H1 (cell line): ENCODE measurements at regions not wholly inside any gene's neighbourhood (a gene's known extent, or its start where the extent isn't known, plus 50 kb on each side); places are given as distances from the start of the nearest gene placed in this dataset.
"Not testable (repeated sequence)": the region's sequence is repeated elsewhere in the genome, so short reads cannot be mapped to it uniquely, and the experiment has no call there.

Source experiments
- CTCF ChIA-PET: fragments of 300-600 bp; sonication (Branson Sonifier 250); formaldehyde crosslinking; loops from one replicate; lab custom pipeline; 2021; ENCODE audit not compliant: partially characterized antibody; lab: Charles Lee
- POLR2A ChIA-PET: fragments of 300-600 bp; sonication (Branson Sonifier 250); formaldehyde crosslinking; loops from one replicate; lab custom pipeline; 2021; ENCODE audit warnings: inconsistent platforms; ENCODE audit not compliant: partially characterized antibody; lab: Charles Lee
- DNase-seq, 2 experiments: peaks; one replicate each; pipeline versions ENCODE4 v3.0.0 to v3.0.0-alpha.2; 2010 to 2022; ENCODE audit warnings: low spot score in 2 of 2, low read depth in 1 of 2, mixed read lengths in 1 of 2
- FAIRE-seq: peaks from 2 replicates; lab custom pipeline; 2011; peaks lifted over from hg19 to GRCh38; lab: Jason Lieb, UNC
- H2AFZ ChIP-seq: 2 replicates; pipeline ENCODE4 v1.8.1; 2012; ENCODE audit warnings: low read length, inconsistent platforms
- H2AK5ac ChIP-seq: 2 replicates; pipeline ENCODE4 v1.6.1; 2013; ENCODE audit warnings: low read depth, low read length
- H2BK120ac ChIP-seq: replicated peaks from 2 replicates; pipeline ENCODE3; 2013; ENCODE audit warnings: low read depth, low read length, inconsistent platforms
- H2BK12ac ChIP-seq: 2 replicates; pipeline ENCODE4 v1.6.1; 2013; ENCODE audit warnings: low read depth, low read length
- H2BK15ac ChIP-seq: 2 replicates; pipeline ENCODE4 v1.6.1; 2013; ENCODE audit warnings: low read length
- H2BK20ac ChIP-seq: 2 replicates; pipeline ENCODE4 v1.6.1; 2013; ENCODE audit warnings: low read length
- H2BK5ac ChIP-seq: 2 replicates; pipeline ENCODE4 v1.6.1; 2013; ENCODE audit warnings: low read depth, low read length
- H3K14ac ChIP-seq: 2 replicates; pipeline ENCODE4 v1.6.1; 2013; ENCODE audit warnings: inconsistent platforms; ENCODE audit not compliant: insufficient read length
- H3K18ac ChIP-seq: 2 replicates; pipeline ENCODE4 v1.6.1; 2013; ENCODE audit warnings: low read length; ENCODE audit errors: extremely low read depth
- H3K23ac ChIP-seq: 2 replicates; pipeline ENCODE4 v1.6.1; 2013; ENCODE audit warnings: inconsistent platforms; ENCODE audit not compliant: insufficient read length
- H3K23me2 ChIP-seq: 2 replicates; pipeline ENCODE4 v1.6.1; 2013; ENCODE audit warnings: low read depth, low read length
- H3K27ac ChIP-seq: 2 replicates; pipeline ENCODE4 v1.6.1; 2011; ENCODE audit warnings: low read depth, low read length, inconsistent platforms
- H3K27me3 ChIP-seq, 4 experiments: replicated peaks in 1 of 4; 1 replicate in 1 of 4; 2 replicates in 3 of 4; pipeline versions ENCODE4 v1.6.1 to v1.8.1; 2011 to 2013; ENCODE audit warnings: low read length in 3 of 4, mild to moderate bottlenecking in 3 of 4, inconsistent platforms in 2 of 4, mixed read lengths in 2 of 4, moderate library complexity in 1 of 4; ENCODE audit not compliant: control insufficient read depth in 3 of 4, insufficient read depth in 3 of 4; ENCODE audit errors: extremely low read depth in 1 of 4
- H3K36me3 ChIP-seq, 4 experiments: 2 replicates each; pipeline versions ENCODE4 v1.6.1 to v1.8.1; 2011 to 2013; ENCODE audit warnings: mild to moderate bottlenecking in 4 of 4, low read length in 3 of 4, moderate library complexity in 2 of 4, control low read depth in 1 of 4, inconsistent platforms in 1 of 4; ENCODE audit not compliant: insufficient read depth in 4 of 4, control insufficient read depth in 2 of 4
- H3K4ac ChIP-seq: replicated peaks from 2 replicates; pipeline ENCODE3; 2013; ENCODE audit warnings: low read length, low read depth, mixed read lengths, inconsistent platforms; ENCODE audit not compliant: insufficient read length
- H3K4me1 ChIP-seq, 4 experiments: replicated peaks in 1 of 4; 1 replicate in 1 of 4; 2 replicates in 3 of 4; pipeline versions ENCODE4 v1.6.1 to v1.8.1; 2011 to 2013; ENCODE audit warnings: low read length in 3 of 4, inconsistent platforms in 2 of 4, mixed read lengths in 1 of 4; ENCODE audit not compliant: insufficient read depth in 4 of 4, control insufficient read depth in 3 of 4
- H3K4me2 ChIP-seq, 2 experiments: 2 replicates each; pipeline versions ENCODE4 v1.6.1 to v1.8.1; 2011 to 2013; ENCODE audit warnings: low read depth in 2 of 2, low read length in 2 of 2, control low read depth in 1 of 2, inconsistent platforms in 1 of 2, mild to moderate bottlenecking in 1 of 2; ENCODE audit not compliant: insufficient read depth in 1 of 2
- H3K4me3 ChIP-seq, 4 experiments: fragments of 200-600, 300-600 bp in 1 of 4; sonication (generic), shearing (Covaris generic), sonication (Bioruptor Twin) in 1 of 4; 2 replicates each; pipeline versions ENCODE4 v1.5.1 to v1.8.1; 2011 to 2016; ENCODE audit warnings: low read length in 4 of 4, low read depth in 3 of 4, control low read depth in 2 of 4, inconsistent platforms in 2 of 4, mild to moderate bottlenecking in 2 of 4, mixed read lengths in 1 of 4, moderate library complexity in 1 of 4; ENCODE audit not compliant: insufficient read depth in 2 of 4; ENCODE audit errors: extremely low read depth in 1 of 4
- H3K56ac ChIP-seq: replicated peaks from 2 replicates; pipeline ENCODE3; 2013; ENCODE audit warnings: low read depth, mild to moderate bottlenecking, mixed read lengths, low read length, inconsistent platforms; ENCODE audit not compliant: insufficient read length
- H3K79me1 ChIP-seq: 2 replicates; pipeline ENCODE4 v1.6.1; 2013; ENCODE audit warnings: low read depth, low read length, control low read depth
- H3K79me2 ChIP-seq, 2 experiments: 2 replicates each; pipeline versions ENCODE4 v1.6.1 to v1.8.1; 2012 to 2013; ENCODE audit warnings: low read length in 2 of 2, mild to moderate bottlenecking in 2 of 2, inconsistent platforms in 1 of 2; ENCODE audit not compliant: insufficient read depth in 2 of 2, control insufficient read depth in 1 of 2
- H3K9ac ChIP-seq, 4 experiments: replicated peaks in 1 of 4; 1 replicate in 1 of 4; 2 replicates in 3 of 4; pipeline versions ENCODE4 v1.6.1 to v1.8.1; 2011 to 2013; ENCODE audit warnings: low read depth in 3 of 4, low read length in 3 of 4, control low read depth in 2 of 4, mild to moderate bottlenecking in 2 of 4, moderate library complexity in 2 of 4, inconsistent platforms in 1 of 4; ENCODE audit errors: extremely low read depth in 1 of 4
- H3K9me3 ChIP-seq, 2 experiments: 2 replicates each; pipeline versions ENCODE4 v1.6.1 to v1.8.1; 2012 to 2013; ENCODE audit warnings: mild to moderate bottlenecking in 2 of 2, moderate library complexity in 2 of 2, control low read depth in 1 of 2, inconsistent platforms in 1 of 2, low read depth in 1 of 2, low read length in 1 of 2, mixed read lengths in 1 of 2; ENCODE audit not compliant: insufficient read depth in 2 of 2
- H4K20me1 ChIP-seq, 2 experiments: replicated peaks in 1 of 2; 2 replicates each; pipeline versions ENCODE3 to v1.8.1; 2011 to 2013; ENCODE audit warnings: inconsistent platforms in 2 of 2, low read length in 2 of 2, mild to moderate bottlenecking in 1 of 2; ENCODE audit not compliant: insufficient read depth in 2 of 2, control insufficient read depth in 1 of 2
- H4K5ac ChIP-seq: 2 replicates; pipeline ENCODE4 v1.6.1; 2013; ENCODE audit warnings: low read length, low read depth, mixed read lengths, inconsistent platforms; ENCODE audit not compliant: insufficient read length
- H4K8ac ChIP-seq: 2 replicates; pipeline ENCODE4 v1.8.0; 2013; ENCODE audit warnings: mild to moderate bottlenecking, moderate library complexity, low read length, inconsistent platforms; ENCODE audit not compliant: insufficient read depth; ENCODE audit errors: extremely low read depth
- H4K91ac ChIP-seq: replicated peaks from 2 replicates; pipeline ENCODE3; 2013; ENCODE audit warnings: low read length, mixed read lengths, inconsistent platforms; ENCODE audit not compliant: insufficient read length
- WGBS, 2 experiments: shearing (Covaris generic) in 1 of 2; methylation state at CpG; one replicate each; pipeline versions ENCODE4 v1.1.6 to v1.1.7; 2013 to 2015; ENCODE audit warnings: low lambda C conversion rate in 2 of 2, mixed read lengths in 2 of 2, inconsistent platforms in 1 of 2, low coverage in 1 of 2, missing lambda C conversion rate in 1 of 2; ENCODE audit not compliant: insufficient replicate concordance in 2 of 2, insufficient coverage in 1 of 2, insufficient read length in 1 of 2; ENCODE audit errors: extremely low coverage in 1 of 2, missing lambda C conversion rate in 1 of 2; 5-methylcytosine and 5-hydroxymethylcytosine counted together

DNA sequence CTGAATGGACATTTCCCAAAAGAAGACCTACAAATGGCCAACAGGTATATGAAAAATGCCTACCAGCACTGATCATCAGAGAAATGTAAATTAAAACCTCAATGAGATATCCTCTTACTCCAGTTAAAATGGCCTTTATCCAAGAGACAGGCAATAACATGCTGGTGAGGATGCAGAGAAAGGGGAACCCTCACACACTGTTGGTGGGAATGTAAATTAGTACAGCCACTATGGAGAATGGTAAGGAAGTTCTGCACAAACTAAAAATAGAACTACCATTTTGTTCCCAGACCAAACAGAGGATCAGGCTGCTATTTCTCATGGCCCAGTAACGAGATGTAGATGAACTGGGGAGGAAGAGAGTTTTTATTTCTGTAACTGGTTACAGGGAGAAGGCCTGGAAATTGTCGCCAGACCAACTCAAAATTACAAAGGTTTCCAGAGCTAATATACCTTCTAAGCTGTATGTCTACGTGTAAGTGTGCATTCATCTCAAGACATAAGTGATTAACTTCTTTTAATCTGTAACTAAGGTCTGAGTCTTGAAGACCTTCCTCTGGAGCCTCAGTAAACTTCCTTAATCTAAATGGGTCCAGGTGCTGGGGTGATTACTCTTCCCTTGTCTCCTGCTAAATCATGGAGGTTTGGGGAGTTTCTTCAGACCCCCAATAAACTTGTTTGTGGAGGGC is 75.6 kb upstream of the COG2 start:
- H3K4me3 ChIP-seq, H4K91ac ChIP-seq, H3K79me1 ChIP-seq, H3K23me2 ChIP-seq, H4K20me1 ChIP-seq, H3K4ac ChIP-seq, H3K18ac ChIP-seq, H3K14ac ChIP-seq, H2BK12ac ChIP-seq, H3K23ac ChIP-seq, H3K4me1 ChIP-seq, H3K79me2 ChIP-seq, H3K56ac ChIP-seq, H2BK120ac ChIP-seq, H3K9ac ChIP-seq, H4K5ac ChIP-seq, H2BK20ac ChIP-seq, H2AFZ ChIP-seq, FAIRE-seq, H3K36me3 ChIP-seq, H2BK5ac ChIP-seq, POLR2A ChIA-PET, H3K9me3 ChIP-seq, H2BK15ac ChIP-seq, H4K8ac ChIP-seq, H3K27me3 ChIP-seq, DNase-seq, H3K27ac ChIP-seq, H3K4me2 ChIP-seq, H2AK5ac ChIP-seq: not testable (repeated sequence)
- 81% methylated on average over 3 of the region's 3 CpGs; no CpG with 5 or more reads in 1 of the 2 experiments for WGBS, 2 experiments
- CTCF ChIA-PET: interaction anchor here (0.9 to 3.3 kb wide), 9 partner anchors 10 to 176 kb away, joined by 3 to 11 read pairs (median 5); partner anchors contain the start of gene COG2
